ENCODE measurements at regions not wholly inside any gene's neighbourhood (a gene's known extent, or its start where the extent isn't known, plus 50 kb on each side); places are given as distances from the start of the nearest gene placed in this dataset.

DNA sequence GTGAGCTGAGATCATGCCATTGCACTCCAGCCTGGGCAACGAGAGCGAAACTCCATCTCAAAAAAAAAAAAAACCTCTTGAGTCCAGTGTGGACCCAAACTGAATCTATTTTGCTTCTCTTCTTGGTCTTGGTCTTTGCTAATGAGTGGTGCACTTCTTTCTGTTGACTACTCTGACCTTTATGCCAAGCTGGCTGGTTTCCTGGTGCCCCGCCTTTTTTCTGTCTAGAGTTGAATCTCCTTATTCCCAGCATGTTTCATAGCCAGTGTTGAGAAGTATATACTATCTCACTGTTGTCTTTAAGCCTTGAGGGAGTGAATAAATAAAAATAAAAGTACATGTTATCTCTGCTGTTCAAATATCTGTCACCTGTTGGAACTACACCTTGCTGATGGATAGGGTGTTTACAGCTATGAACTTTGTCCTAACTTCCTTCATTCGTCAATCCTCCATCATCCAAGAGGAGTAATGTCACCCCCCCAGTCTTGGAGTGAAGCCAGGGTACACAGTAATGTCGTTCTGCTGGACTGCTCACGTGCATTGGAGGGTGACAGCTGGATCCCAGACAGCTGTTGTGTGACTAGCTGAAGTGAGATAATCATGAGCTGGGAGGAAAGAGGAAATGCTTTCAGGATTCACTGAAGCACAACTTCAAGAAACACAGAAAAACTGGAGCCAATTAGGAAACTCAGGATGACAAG, 99.3 kb upstream of the PRKG2 start:
- TF ChIP-seq, protein P1, sequence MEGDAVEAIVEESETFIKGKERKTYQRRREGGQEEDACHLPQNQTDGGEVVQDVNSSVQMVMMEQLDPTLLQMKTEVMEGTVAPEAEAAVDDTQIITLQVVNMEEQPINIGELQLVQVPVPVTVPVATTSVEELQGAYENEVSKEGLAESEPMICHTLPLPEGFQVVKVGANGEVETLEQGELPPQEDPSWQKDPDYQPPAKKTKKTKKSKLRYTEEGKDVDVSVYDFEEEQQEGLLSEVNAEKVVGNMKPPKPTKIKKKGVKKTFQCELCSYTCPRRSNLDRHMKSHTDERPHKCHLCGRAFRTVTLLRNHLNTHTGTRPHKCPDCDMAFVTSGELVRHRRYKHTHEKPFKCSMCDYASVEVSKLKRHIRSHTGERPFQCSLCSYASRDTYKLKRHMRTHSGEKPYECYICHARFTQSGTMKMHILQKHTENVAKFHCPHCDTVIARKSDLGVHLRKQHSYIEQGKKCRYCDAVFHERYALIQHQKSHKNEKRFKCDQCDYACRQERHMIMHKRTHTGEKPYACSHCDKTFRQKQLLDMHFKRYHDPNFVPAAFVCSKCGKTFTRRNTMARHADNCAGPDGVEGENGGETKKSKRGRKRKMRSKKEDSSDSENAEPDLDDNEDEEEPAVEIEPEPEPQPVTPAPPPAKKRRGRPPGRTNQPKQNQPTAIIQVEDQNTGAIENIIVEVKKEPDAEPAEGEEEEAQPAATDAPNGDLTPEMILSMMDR (conservative IDR thresholded peaks at IDR 0.05): no peak
- no peak for TF ChIP-seq ZFX (IDR thresholded peaks at IDR 0.05)

Measured in C4-2B (cell line).